ENCODE measurements at regions not wholly inside any gene's neighbourhood (a gene's known extent, or its start where the extent isn't known, plus 50 kb on each side); places are given as distances from the start of the nearest gene placed in this dataset.

- no peak for DNase-seq
- H3K27ac ChIP-seq = no peak overlapping the region
- no peaks in the 10 kb centered on the region for H3K36me3 ChIP-seq
- 52 to 63% (median 59%) methylated on average over 3 of the region's 3 CpGs for WGBS, 3 donors
- intact Hi-C loops (cut with DNase I) = no loop called here
- TF ChIP-seq CTCF (IDR thresholded peaks at IDR 0.05) (no peak), EP300 (IDR thresholded peaks at IDR 0.05) (no peak), POLR2A (IDR thresholded peaks at IDR 0.05) (no peak)
- H3K4me3 ChIP-seq = no peak overlapping the region
- no peaks in the 10 kb centered on the region for H3K4me1 ChIP-seq (ENCODE audit: insufficient read depth)
- H3K9me3 ChIP-seq = no peaks in the 10 kb centered on the region
- no peaks in the 10 kb centered on the region for H3K27me3 ChIP-seq
Measured at GRCh38 chr2:139296672-139297209, 516.6 kb upstream of the NXPH2 start.

- DNase-seq = no peak
- Histone ChIP-seq H3K4me1 (ENCODE audit: insufficient read depth) (no peaks in the 10 kb centered on the region), H3K4me3 (no peak overlapping the region), H3K36me3 (no peaks in the 10 kb centered on the region), H3K9me3 (no peaks in the 10 kb centered on the region), H3K27ac (no peak overlapping the region), H3K27me3 (no peaks in the 10 kb centered on the region)
- intact Hi-C loops (cut with DNase I) = no loop called here
- TF ChIP-seq CTCF (IDR thresholded peaks at IDR 0.05) (no peak), EP300 (IDR thresholded peaks at IDR 0.05) (no peak), POLR2A (IDR thresholded peaks at IDR 0.05) (no peak)
- WGBS, 3 donors = 73 to 85% (median 74%) methylated on average over 6 of the region's 6 CpGs
Measured at GRCh38 chr2:139293992-139294548, 513.9 kb upstream of the NXPH2 start.

GRCh38 chr2:139281124-139281523 is 500.9 kb upstream of the NXPH2 start:
- TF ChIP-seq POLR2A (IDR thresholded peaks at IDR 0.05) = no peak
- TF ChIP-seq CTCF (IDR thresholded peaks at IDR 0.05) = no peak
- TF ChIP-seq EP300 (IDR thresholded peaks at IDR 0.05) = no peak
- intact Hi-C loops (cut with DNase I) = no loop called here

GRCh38 chr2:139271879-139272278 is 491.7 kb upstream of the NXPH2 start:
- WGBS, 3 donors = 56 to 67% (median 65%) methylated on average over 1 of the region's 1 CpG
- Histone ChIP-seq H3K27ac (no peak overlapping the region), H3K36me3 (no peaks in the 10 kb centered on the region), H3K9me3 (no peaks in the 10 kb centered on the region), H3K27me3 (no peaks in the 10 kb centered on the region), H3K4me1 (ENCODE audit: insufficient read depth) (no peaks in the 10 kb centered on the region), H3K4me3 (no peak overlapping the region)
- intact Hi-C loops (cut with DNase I) = no loop called here
- DNase-seq = no peak
- TF ChIP-seq POLR2A (IDR thresholded peaks at IDR 0.05) (no peak), EP300 (IDR thresholded peaks at IDR 0.05) (no peak), CTCF (IDR thresholded peaks at IDR 0.05) (no peak)

More at GRCh38 chr2:139281124-139281523, 500.9 kb upstream of the NXPH2 start:
- Histone ChIP-seq H3K27me3 (no peaks in the 10 kb centered on the region), H3K4me3 (no peak overlapping the region), H3K9me3 (no peaks in the 10 kb centered on the region), H3K4me1 (ENCODE audit: insufficient read depth) (no peaks in the 10 kb centered on the region), H3K36me3 (no peaks in the 10 kb centered on the region), H3K27ac (no peak overlapping the region)
- WGBS, 3 donors = 54 to 55% (median 54%) methylated on average over 2 of the region's 2 CpGs
- no peak for DNase-seq
